Glomerular visceral epithelial cell (primary cell): ENCODE measurements at regions not wholly inside any gene's neighbourhood (a gene's known extent, or its start where the extent isn't known, plus 50 kb on each side); places are given as distances from the start of the nearest gene placed in this dataset.

Experiments used
- DNase-seq: peaks from one replicate; pipeline ENCODE4 v3.0.0-alpha.2; 2016; ENCODE audit errors: extremely low spot score

DNA sequence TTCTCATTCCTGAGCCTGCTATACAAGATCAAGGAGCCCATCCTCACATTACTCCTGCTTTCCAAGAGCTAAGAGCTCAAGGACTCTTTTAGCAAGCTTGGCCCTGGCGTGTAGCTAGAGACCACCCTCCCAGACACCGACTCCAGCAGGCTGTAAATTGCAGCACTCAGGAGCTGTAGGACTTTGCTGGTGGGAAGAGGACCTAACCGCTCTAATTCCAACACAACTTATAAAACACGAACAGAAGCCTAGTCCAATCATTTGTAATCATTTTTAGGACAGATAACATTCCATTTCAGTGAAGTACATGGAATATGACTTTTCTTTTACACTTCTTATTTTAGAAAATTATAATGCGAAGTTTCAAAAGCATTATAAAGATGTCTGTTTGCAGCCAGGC is 219.9 kb downstream of the NXNL2 start:
- DNase-seq = no peak

DNA sequence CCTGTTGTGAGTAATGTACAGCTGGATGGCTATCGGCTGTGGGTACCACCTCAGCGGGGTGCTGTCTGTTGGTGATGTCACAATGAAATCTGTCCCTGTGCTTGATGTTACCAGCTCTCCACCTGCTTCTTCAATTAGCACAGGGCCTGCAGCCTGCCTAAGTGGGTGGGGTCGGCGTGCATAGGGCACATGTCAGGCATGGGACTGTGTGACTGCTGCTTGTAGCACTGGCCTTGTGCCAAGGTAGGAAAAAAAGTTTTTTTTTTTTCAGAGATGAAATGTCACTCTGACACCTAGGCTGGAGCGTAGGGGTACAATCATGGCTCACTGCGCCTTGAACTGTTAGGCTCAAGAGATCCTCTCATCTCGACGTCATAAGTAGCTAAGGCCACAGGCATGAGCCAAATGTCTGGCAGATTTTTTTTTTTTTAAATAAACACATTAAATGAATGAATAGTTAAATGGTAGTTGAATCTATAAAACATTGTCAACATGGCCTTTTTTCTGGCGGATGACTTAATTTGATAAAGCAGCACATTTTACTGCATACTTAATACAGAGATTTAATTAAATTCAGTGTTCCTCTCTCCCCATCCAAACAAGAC is 222.5 kb downstream of the NXNL2 start:
- DNase-seq = no peak

DNA sequence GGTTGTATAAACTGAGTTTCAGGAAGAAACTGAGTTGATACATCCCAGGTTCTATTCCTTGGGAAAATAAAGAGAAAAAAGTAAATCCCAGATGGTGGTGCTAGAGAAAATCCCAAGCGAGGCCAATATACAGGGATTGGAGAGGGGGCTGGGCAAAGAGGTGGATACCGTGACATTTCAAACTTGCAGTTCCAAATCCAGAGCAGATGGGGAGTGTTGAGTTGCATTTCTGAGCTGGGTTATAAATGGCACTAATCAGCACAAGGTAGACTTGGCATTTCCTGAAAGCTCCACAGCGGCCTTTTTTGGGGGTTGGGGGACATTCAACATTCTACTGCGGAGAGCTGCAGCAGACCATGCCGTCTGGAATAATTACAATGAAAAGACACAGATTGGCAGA is 224.4 kb downstream of the NXNL2 start:
- DNase-seq = no peak

DNA sequence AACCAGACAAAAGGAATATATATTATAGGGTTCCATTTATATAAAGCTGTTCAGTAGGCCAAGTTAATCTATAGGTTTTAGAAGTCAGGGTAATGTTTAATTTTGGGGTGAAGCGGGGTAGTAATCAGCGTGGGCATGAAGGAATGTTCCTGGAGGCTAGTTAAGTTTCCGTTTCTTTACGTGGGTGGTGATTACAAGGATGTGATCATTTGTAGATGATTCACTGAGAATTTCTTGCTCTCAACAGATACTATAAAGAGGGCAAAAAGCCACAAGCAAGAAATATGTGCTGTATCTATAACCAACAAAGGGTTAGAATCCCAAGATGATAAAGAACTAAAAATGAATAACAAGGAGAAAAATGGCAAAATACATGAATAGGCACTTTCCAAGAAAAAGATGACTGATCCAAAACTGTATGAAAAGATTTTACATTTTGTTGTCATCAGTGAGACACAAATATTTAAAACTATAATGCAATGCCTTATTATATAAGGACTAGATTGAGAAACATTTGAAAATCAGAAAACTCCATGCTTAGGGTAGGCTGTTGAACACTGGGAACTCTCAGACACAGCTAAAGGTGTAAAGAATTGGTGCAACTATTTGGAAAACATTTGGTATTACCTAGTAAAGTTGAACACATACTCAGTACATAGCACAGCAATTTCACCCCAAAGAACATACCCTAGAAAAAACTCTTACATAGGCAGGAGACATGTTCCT is 224.3 kb upstream of the S1PR3 start:
- DNase-seq = peak; percentile 39

DNA sequence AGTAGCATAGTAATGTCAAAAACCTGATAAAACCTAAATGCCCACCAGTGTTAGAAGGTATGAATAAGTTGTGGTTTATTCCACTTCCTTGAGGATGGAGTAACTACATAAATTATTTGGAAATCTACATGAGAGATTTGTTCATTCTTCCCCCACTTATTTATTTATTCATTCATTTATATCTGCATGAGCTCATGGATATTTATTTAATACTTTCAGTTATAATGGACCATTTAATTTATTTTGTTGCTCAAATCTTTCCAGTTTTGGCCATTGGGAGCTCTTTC is 223.8 kb upstream of the S1PR3 start:
- DNase-seq = no peak

DNA sequence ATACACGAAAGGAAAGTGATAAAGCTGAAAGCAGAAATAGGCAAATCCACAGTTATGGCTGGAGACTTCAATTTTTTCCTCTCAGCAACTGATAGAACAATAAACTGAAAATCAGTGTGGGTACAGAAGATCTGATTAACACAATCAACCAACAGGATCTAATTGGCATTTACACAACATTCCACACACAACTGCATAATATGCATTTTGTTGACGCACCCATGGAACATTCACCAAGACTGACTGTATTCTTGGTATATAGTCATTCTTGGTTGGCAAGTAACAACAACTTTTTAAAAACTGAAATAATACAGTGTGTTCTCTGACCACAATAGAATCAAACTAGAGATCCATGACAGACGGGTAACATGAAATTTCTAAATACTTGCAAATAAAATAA is 218.7 kb upstream of the S1PR3 start:
- no peak for DNase-seq

DNA sequence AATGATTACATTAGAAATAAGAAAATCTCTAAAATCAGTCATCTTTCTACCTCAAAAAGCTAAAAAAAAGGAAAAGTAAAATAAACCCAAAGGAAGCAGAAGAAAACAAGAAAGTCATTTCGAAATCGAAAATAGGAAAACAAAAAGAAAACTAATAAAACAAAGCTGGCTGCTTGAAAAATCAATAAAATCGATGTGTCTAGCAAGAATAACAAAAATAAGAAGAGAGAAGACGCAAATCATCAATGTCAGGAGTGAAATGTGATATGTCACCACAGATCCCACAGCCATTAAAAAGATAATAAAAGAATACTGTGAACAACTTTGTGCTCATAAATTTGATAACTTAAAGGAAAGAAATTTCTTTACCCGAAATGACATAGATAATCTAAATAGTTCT is 218.1 kb upstream of the S1PR3 start:
- no peak for DNase-seq

DNA sequence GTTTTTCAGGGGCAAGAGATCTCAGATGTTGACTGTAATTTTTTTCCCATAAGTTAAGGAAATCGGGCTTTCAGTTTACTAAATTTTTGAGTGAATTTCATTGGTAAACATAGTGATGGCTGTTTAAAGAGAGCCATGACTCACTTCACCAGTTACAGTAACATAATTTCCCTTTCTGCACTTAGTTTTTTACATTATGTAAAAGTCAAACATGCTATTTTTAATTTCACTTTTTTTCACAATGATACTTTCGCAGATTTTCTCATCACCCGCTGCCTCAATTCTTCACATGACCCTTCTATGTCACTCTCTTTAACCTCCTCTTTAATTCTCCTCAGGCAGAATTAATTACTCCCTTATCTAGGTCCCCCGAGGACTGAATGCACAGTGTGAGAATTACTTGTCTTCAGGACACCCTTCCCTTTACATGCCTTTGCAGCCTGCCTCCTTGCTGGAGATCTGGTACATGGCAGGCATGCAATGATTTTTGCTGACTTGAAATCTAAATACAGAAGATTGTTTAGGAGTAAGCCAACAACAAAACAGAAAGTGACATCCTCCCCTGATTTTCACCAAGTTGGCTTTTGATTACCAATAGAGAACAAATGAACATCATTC is 217.5 kb upstream of the S1PR3 start:
- DNase-seq = no peak

DNA sequence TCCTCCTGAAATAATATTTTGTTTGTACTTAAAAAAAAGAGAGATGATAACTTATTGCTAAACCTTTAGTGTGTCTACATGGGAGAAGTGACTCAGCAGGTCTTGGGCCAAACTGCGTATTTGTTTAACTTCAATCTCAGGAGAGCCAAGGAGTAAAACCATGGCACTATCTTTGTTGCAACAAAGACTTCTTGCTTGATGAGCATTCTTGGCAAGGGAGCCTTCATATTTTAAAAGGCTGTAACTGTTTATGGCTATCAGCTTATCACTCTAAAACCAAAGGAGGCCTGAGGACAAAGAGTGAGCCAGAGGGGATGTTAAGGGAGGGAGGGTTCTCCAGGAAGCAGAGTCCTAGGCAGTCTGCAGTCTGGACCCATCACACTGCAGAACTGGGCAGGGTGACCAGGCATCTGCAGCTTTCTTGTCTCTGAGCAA is 216.2 kb upstream of the S1PR3 start:
- DNase-seq = no peak

DNA sequence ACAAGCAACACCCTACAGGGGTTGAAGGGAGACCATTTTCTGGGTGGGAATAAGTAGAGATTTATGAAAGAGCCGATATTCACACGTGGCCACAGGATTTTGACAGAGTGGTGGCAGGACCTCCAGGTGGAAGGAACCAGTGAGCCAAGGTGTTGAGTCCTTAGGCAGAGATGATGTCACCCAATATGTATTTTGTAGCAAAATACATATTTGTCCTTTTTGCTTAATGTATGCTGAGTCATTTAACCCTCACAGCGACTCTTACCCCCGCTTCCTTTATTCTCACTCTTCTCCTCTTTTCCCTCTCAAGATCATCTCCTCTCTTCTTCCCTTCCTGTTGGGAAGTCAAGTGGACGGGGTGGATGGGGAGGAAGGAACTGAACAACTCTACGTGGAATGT is 215.7 kb upstream of the S1PR3 start:
- DNase-seq = no peak

DNA sequence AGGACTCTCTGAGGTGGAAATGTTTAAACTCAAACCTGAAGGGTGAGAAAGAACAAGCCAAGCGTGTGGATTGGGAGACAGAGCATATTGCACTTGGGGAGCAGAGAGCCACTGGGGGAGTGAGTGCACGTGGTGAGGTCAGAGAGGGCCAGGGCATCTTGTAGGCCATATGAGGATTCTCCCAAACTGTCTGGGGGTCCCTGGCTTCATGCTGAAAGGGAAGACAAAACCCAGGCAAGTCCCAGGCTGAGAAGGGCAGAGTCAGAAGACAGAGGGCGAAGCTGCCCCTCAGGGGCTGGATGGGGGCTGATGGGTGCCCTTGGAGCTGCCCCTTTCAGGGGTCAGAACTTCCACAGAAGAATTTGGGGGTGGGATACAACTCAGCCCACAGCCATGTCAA is 215.3 kb upstream of the S1PR3 start:
- no peak for DNase-seq

DNA sequence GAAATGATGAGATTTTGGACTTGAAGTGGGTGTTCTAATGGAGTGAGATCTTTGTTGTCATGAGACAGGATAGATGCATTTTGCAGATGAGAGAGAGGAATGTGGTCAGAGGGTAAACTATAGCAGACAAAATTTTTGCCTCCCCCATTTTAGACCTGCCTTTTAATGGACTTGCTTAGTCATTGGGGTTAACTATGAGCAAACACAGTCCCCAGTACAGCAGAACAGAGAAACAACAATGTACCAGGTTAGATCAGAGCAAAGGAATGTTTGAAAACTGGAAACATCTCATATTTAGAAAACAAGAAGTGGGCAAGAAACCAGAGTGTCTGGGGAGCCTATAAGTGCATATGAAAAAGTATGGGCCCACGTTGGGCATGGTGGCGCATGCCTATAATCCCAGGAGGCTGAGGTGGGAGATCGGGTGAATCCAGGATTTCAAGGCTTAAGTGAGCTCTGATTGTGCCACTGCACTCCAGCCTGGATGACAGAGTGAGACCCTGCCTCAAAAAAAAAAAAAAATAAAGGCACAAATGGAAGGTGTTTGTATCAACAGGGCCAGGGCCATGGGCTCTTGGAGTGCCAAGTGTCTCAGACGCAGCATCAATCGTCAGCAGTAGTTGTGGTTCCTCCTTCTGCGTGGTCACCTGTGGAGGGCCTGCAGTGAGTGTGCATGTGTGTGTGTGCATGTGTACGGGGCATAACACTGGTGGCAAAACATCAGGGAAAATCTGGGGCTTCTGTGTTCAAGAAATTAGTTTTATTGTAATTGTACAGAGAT is 214.4 kb upstream of the S1PR3 start:
- DNase-seq = peak; percentile 51

DNA sequence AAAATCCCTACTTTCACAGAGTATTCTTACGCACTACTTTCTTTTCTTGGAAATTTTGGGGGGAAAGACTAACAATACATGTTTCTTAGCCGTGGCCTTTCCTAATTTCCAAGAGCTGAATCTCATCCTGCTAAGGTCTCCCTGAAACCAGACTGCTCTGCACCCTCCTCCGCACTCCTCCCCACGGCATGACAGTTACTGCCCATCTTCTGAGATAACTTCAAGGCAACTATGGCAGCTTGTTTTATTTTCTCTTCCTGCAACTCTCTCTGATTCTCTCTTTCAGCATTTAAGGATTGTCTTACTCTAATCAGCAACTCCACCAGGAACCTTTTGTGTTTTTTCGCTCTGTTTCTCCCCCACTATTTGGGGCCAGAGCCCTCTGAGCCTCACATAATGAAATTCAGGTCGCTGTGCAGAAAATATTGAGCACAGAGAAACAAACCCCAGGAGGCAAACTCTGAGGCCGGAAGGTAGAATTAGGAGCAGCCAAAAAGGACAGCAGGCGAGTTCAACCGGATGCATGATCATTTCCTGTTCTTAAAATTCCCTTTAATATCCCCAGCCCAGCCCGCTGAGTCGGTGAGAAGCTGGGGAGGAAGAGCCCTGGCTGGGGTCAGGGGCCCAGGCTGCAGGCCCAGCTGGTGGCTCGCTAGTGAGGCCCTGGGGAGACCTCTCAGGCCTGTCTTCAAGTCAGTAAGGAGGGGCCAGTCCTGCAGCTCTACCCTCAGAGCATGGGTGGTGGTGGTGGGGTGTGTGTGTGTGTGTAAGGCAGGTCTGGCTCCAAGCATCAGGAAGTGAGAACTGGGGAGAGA is 213.6 kb upstream of the S1PR3 start:
- no peak for DNase-seq

DNA sequence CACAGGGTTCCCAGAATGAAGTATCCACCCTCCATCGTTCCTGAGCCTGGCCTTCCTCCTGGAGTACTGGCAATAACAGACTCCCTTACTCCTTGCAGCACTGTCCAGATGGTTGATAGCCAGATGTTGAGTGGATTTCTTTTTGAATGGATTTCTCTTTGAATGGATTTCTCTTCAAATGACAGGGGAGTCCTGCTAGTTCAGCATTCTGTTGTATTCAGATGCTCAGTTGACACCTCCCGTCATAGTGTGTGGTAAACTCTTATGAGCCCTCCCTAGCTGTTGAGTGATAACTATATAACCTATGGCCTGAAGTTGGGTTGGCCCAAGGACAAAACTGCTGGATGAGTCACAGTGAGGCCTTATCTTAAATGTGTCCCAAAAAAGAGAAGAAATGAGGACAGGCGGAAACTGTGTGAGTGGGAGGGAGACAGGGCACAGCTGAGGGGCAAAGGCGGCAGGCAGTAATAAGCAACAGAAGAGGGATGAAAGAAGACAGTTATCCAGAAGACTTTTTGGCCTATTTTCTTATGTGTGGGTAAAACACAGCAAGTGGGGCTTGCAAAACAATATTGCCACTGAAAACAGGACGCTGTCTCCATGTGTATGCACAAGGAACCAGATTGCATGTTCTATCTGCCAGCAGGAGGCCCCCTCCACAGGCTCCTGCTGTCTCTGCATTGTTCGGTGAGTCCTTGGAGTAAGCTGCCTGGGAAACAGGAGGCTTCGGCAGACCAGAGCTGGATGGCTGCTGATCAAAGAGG is 209.5 kb upstream of the S1PR3 start:
- no peak for DNase-seq

DNA sequence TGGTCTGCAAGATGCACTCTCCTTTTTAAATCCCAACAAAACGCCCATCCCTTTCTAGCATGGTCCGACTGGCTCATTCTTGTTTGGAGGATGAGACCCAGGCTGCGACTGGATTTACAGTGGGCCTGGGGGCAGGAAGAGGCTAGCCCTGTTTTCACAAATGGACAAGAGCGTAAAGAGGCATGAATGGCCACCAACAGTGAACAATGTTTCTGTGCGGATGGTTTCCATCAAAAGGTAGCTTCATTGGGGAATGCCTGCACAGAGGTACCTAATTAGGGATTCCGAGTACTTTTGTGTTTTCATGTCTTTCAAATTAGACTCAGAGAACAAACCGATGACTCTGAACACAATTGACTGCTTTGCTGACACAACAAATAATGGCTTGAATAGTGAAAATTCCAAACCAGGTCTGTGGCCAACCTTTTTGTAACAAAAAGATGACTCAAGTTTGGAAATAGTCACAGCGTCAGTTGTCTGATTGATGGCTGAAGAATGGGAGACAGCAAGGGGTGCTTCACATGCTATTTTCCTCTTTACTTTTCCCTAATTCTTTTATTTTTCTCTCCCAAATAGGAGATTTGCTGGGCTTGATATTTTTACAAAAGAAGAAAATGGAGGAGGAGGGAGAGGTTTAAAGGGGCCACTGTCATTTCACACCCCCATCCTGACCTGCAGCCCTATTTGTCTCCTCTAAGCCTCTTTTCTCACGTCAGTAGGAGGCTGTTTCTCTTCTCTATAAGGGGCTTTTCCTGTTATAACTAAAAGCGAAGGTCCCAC is 208.1 kb upstream of the S1PR3 start:
- no peak for DNase-seq

DNA sequence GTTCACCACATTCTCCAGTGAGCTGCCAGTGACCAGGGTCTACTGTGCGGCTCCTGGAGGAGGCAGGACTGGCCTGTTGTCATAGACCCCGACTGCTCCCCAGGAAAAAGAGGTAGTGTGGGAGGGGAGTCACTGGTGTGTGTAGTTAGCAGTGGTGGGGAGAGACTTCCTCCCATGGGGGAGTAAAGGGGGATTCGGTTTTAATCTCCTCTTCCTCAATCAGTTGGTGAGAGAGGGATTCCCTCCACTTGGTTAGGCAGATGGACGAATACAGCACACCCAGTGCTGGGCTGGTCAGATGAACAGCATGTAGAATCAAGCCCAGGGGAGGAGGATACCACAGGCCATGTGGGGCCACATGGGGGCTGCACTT is 207.6 kb upstream of the S1PR3 start:
- no peak for DNase-seq

DNA sequence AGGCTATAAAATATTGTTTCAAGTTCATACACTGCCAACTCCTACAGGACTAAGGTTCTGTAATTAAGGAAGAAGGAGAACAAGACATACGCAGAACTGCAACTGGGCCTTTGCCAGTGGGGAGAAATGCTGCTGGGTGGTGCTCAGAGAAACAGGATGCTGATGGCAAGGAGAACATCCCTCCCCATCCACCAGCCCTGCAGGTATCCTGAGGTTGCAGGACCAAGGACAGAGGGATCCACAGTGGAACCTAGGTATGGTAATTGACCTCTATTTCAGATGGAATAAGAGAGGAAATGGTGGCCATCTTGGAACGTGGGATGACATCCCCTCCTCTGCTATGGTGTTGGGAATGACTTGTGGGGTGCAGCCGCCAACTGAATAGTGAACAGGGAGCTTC is 206.3 kb upstream of the S1PR3 start:
- DNase-seq = no peak

DNA sequence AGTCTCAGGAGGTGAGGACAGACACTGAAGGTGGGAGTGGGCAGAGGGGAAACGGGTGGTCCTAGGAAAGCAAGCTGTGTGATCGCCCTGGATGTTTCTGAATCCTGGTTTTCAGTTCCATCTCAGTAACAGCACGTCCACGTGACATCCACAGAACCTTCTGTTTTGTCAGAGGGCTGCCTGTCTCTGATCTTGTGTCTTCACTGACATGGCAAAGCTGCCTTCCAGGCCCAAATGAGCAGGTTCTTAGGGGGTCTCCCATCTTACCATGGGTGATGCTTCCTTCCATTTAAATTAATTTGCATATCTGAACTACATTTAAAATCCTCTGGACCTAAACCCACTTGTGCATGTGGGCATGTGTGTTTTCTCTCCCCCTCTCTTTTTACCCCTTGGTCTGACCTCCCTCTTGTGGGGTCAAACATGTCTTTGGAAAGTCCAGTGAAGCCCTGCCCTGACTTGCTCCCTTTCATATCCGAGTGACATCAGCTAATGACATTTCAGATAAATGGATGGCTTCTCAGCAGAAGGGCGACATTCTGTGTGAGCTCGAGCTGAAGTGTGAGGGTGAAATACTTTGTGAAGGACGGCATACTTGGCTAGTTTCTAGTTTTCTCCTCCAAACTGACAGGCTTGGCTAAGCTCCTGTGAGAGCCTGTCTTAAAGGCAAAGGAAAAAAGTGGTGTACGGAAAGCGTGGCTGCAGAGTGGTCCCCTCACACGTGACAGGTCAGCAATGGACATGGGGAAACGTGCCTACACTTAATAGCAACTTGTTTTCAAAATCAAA is 204.8 kb upstream of the S1PR3 start:
- no peak for DNase-seq

DNA sequence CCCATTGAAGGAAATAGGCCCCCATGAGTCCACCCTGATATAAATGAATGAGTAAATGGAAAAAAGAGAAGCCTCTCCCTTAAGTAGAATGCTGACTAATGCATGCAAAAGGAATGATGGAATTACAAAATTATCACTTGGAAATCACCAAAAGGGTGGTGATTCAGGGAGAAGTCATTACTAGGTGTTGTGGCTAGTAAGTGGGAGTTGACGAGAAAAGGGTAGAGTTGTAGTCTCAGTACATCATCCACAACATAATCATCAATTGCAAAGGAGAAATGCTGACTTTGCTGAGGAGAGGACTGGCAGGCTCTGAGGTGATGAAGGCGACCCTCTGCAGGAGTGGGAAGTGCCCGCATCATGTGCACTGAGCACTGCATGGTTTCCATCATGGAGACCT is 201.5 kb upstream of the S1PR3 start:
- no peak for DNase-seq
